CD4-positive, alpha-beta T cell treated with Interleukin-12 subunit alpha and Interleukin-12 subunit beta, for 1 hour (primary cell): ENCODE measurements at regions not wholly inside any gene's neighbourhood (a gene's known extent, or its start where the extent isn't known, plus 50 kb on each side); places are given as distances from the start of the nearest gene placed in this dataset.
"Not testable (repeated sequence)": the region's sequence is repeated elsewhere in the genome, so short reads cannot be mapped to it uniquely, and the experiment has no call there.

ENCODE experiments used
- DNase-seq: peaks from one replicate; pipeline ENCODE4 v3.0.0-alpha.2; 2020

DNA sequence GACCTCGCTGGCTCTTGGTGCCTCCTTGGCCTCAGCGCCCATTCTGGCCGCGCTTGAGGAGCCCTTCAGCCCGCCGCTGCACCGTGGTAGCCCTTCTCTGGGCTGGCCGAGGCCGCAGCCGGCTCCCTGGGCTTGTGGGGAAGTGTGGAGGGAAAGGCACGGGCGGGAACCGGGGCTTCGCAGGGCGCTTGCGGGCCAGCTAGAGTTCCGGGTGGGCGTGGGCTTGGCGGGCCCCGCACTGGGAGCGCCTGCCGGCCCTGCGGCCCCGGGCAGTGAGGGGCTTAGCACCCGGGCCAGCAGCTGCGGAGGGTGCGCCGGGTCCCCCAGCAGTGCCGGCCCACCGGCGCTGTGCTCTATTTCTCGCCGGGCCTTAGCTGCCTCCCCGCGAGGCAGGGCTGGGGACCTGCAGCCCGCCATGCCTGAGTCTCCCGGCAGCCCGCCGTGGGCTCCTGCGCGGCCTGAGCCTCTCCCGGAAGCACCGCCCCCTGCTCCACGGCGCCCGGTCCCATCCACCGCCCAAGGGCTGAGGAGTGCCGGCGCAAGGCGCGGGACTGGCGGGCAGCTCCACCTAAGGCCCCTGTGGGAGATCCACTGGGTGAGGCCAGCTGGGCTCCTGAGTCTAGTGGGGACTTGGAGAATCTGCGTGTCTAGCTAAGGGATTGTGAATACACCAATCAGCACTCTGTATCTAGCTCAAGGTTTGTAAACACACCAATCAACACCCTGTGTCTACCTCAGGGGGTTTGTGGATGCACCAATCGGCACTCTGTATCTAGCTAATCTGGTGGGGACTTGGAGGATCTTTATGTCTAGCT is 141.1 kb downstream of the SLCO4C1 start:
- DNase-seq = peak; percentile 5

DNA sequence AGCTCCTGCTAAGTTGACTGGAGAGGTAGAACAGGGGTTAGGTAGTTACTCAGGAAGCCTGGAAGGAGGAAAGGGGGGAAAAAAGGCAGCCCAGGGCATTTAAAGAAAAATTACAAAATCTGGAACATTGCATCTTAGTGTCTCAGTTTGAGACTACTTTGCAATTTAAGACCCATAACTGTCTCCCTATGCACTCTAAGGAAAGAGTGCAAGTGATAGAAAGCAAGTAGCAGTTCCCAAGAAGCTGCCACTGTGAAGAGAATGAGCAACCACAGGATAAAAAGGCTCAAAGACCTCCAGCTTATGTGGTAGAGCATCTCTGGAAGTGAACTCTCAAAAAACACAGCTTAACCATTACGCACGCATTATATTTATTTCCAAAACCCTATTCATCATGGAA is 141.8 kb downstream of the SLCO4C1 start:
- no peak for DNase-seq

DNA sequence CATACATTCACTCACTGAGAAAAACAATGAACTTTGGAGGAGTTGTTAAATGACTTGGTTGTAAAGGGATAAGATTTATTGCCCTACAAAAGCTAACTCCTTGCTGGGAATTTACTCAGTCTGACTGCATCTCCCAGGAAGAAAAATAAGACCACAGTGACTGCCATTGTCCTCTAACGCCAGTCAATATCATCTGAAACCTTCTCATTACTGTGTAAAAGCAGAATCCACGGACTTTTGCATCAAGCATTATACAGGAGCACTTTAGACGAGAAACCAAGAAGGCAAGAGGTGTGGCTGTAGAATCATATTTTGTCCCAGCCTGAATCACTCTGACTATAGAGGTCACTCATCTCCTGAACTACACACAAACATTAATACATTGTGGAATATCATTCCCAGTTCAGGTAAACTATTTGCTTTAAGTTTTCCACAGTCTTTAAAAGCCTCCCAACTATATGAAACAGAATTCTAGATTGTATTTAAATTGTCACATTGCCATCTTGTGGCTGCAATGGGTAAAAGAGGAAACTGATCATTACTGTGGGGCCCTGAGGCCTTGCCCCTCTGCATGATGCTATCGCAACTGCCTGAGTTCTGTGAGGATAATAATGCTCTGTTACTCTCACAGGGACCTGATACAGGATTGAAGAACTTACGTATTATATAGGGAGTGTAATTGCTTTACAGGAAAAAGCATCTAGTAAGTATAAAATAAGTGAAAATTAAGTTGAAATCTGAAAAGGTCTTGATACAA is 142.9 kb downstream of the SLCO4C1 start:
- peak; percentile 8 for DNase-seq

DNA sequence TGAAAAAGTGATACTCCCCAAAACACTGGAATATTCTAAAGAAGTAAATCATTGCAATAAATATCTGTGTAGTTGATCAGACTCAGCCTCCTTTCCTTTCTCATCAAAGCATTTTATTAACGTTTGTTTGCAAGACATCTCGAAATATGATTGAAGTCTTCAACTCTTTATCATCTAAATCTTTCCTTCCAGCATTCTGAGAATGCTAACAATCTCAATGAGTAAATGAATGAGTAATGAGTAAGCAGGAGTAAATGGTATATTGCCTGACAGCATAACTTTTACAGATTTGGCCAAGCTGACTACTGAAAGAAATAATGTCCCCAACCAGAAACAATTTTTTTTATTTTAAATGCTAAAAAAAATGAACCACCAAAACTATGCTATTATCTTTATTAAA is 157.1 kb downstream of the SLCO4C1 start:
- DNase-seq = no peak

DNA sequence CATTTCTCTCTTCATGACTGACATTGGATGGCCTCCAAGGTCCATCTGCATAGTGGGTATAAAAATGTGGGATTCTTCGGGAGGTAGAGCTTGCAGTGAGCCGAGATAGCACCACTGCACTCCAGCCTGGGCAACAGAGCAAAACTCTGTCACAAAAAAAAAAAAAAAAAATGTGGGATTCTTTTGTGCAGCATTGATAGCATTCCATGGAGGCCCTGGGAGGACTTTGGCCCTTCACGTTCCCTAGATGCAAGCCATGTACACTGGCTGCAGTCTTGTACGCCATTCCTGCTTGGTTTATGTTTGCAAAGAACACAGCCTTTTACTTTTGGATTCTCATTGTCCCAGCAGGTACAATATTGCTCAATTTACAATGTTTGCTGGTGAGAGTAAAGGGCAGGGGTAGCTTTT is 157.8 kb downstream of the SLCO4C1 start:
- DNase-seq = no peak

DNA sequence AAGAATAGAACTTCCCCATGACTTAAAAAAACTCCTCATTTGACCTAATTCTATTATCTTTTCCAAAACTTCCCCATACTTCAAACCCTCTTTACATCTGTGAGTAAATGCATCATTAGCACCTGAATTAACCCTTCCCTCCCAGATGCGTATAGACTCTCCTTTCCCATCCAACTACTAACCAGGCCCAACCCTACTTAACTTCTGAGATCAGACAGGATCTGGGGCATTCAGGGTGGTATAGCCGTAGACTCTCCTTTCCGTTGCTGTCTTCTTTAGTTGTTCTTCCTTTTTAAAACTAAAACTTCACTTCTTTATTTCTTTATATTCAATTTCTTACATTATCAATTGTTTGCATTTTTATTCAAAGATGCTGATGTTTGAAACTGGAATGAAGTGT is 165.2 kb downstream of the SLCO4C1 start:
- no peak for DNase-seq

DNA sequence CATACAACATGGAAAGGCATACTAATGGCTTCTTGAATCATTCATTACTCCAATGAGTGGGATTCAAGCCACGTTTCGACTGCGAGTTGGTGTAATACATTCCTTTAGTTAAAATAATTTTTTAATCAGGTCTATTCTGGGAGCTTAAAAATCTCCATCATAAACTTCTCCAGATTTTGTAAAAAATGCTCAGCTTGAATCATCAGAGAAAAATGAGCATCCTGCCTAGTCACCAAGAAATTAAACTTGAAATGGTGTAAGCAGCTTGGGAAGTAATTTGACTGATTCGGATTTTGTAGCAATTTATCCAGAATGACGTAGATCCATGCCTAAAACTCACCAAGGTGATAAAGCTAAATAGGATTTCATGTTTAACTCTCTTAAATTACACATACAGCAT is 165.7 kb downstream of the SLCO4C1 start:
- DNase-seq = no peak

DNA sequence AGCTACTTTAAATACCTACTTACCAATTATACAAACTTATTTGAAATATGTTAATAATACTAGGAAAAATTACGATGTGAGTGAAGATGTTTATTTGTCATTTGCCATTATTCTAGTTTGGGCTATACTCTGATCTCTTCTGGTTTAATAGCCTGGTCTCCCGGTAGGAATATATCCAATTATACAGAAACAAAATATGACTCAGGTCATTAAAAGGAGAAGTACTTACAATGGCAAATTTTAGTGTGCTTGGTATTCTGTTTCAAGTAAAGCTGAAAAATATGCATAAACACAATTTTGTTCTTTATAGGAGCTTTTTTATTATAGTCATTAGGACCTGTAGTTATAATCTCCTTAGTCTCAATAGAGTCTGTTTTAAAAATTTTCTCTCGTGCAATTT is 176.8 kb downstream of the SLCO4C1 start:
- DNase-seq = no peak

DNA sequence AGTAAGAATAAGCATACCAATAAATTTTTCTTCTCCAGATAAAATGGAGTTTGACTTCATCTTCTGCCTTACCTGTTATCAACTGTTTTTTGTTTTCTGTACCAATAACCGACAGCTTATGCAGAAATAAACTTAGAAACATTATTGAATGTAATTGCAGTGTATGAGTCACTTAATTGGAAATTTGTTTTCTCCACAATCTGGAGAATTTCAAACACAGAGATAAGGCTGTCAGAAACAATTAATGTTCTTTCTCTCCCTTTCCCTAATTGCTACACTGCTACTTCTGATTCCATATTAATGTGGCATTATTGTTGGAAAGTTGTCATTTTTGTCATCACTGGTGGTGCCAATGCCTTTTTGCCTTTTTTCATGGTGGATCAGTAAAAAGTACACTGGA is 180.3 kb downstream of the SLCO4C1 start:
- DNase-seq = no peak

DNA sequence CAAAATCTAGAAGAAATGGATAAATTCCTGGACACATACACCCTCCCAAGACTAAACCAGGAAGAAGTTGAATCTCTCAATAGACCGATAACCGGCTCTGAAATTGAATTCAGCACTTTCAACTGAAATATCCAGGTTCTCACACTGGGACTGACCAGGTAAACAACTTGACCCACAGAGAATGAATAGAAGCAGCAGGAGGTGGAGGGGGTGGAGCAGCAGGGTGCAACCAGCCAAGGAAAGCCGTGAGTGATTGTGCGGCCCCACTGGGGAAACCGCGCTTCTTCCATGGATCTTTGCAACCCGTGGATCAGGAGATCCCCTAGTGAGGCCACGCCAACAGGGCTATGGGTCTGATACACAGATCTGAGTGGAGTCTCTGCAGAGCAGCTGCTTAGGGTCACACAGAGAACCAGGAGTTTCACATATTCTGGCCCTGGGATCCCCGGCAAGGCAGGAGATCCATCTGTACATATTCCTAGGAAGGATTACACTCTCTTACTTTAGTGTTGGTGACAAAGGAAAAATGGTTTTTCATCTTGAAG is 181.5 kb downstream of the SLCO4C1 start:
- DNase-seq = no peak

DNA sequence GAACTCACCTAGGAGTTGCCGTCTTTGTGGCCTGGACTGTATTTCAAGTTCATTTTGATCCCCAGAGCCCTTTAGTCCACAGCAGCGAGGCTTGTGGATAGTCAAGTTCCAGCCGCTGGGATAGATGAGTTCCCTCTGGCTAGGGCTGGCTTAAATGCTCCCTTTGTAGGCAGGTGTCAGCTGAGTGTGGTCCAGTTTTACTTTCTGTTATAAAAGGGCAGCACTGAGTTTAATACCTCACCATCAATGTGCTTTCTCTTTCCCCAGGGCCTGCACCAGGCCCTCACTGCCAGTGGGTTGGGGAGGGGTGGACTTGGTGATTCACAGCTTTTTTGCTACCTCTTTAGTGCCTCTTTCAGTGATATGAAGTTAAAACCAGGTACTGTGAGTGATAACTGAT is 188.2 kb downstream of the SLCO4C1 start:
- DNase-seq = no peak

DNA sequence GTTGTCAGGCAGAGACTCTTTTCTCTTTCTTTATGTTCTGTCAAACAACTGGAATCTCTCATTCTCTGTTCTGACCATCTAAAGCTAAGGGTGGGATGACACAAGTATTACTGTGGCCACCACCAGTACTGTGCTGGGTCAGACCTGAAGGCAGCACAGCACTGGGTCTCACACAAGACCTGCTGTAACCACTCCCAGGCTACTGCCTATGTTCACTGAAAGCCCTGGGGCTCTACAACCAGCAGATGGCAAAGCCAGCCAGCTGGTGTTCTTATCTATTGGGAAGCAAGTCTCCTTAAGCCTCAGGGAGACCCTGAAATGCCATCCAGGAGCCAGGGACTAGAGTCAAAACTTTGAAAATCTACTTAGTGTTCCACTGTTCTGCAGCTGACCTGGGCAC is 189.5 kb downstream of the SLCO4C1 start:
- no peak for DNase-seq

DNA sequence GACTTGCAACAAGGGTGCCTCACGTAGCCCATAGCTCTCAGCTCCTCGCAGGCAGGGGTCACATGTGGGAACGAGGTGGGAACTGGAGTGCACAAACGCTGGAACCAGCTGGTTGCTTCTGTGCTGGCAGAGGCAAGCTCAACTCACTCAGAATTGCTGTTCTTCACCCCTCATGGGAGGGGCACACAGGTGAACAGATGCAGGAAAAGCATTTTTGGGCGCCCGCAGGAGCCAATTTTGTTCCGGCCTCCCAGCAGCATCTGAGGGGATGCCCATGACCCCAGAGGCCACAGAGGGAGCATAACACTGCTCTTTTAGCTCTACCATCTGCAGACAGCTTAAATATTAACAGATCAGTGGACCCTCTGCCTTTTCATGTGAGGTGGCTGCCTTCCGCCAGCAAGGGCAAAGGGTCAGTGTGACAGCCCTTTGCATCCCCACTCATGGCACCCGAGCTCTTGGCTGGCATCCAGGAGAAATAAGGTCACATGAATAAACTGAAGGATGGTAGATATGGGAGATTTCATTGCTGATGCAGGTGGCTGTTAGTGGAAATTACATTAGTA is 196.2 kb downstream of the SLCO4C1 start:
- DNase-seq = no peak

DNA sequence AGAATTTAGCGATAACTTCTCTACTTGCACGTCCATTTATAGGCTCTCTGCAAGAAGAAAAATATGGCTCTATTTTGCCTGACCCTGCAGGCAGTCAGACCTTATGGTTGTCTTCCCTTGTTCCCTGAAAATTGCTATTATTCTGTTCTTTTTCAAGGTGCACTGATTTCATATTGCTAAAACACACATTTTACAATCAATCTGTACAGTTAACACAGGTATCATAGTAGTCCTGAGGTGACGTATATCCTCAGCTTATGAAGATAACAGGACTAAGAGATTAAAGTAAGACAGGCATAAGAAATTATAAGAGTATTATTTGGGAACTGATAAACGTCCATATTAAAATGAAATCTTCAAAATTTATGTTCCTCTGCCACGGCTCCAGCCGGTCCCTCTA is 197.0 kb downstream of the SLCO4C1 start:
- not testable (repeated sequence) for DNase-seq

DNA sequence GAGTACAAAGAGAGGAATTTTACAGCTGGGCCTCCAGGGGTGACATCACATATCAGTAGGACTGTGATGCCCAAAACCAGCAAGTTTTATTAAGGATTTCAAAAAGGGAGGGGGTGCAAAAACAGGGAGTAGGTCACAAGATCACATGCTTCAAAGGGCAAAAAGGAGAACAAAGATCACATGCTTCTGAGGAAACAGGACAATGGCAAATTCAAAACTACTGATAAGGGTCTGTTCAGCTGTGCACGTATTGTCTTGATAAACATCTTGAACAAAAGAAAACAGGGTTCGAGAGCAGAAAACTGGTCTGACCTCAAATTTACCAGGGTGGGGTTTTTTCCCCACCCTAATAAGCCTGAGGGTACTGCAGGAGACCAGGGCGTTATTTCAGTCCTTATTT is 197.5 kb downstream of the SLCO4C1 start:
- DNase-seq = not testable (repeated sequence)

DNA sequence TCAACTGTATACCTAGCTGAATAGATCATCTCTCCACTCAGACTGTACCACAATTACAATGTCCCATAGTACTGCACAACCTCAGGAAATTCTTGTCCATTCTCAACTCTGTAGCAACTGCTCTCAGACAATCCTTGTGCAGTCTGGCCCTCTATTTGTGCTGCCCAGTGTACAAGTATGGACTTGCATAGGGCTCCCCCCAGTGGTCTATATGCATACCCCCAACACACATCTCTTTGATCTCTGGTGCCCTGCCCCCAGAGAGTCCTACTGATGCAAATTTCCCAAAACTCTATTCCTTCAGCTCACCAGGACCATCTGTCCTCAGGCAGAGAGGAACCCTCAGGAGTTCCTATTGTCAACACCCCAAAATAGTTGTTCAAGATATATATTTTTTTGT is 205.3 kb downstream of the SLCO4C1 start:
- DNase-seq = no peak

DNA sequence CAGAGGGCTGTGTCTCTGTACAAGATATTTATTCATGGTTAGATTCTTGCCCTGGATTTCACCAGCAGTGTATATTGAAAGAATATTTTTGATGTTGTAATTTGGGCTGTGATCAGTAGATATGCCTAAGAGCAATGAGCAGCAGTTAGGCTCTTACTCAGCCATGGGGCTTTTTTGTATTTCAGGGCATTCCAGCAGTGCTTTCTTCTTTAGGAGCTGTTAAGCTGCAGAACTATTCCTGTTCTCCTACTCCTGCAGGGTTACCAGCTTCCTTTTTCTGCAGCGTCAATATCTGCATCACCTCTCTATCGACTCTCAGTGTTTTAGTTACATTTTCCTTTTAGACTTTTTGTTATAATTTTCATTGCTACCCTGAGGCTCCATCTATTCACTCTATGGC is 206.2 kb downstream of the SLCO4C1 start:
- no peak for DNase-seq

DNA sequence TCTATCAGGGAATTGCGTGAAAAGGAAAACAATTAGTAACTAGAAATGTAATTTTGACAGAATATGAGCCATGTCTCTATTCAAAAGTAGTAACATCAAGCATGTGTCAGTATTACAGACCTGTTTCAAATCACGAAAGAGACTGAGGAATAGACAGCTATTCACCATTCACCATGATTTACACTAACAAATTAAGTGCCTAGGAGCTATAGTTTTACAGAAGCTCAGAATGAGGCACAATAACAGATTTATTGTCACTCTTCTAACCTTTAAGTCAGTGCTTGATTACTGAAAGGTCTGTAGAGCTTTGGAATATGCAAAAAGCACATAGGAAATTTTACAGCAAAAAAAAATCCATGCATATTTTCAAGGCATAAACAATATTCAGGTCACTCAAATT is 208.2 kb downstream of the SLCO4C1 start:
- no peak for DNase-seq

DNA sequence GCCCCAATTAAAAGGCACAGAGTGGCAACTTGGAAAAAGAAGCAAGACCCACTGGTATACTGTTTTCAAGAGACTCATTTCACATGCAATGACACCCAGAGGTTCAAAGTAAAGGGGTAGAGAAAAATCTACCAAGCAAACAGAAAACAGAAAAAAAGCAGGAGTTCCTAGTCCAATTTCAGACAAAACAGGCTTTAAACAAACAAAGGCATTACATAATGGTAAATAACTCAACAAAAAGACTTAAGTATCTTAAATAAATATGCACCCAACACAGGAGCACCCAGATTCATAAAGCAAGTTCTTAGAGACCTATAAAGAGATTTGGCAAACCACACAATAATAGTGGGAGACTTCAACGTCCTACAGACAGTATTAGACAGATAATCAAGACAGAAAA is 215.8 kb downstream of the SLCO4C1 start:
- DNase-seq = no peak

DNA sequence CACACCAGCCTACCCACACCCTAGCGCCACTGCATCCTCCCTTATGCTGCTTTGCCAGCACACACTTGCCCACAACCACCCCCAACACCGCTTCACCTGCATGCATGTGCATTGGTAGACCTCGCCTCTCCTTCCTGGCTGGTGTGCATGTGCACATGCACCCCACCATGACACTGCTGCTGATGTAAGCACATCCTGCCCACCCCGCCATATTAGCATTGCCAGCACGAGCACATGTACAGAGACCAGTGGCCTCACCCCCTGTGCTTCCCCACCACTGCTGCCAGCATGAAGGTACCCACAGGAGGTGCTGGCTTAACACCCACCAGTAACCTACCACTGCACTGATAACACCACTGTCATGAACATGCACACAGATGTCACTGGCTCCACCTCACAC is 218.2 kb downstream of the SLCO4C1 start:
- no peak for DNase-seq

DNA sequence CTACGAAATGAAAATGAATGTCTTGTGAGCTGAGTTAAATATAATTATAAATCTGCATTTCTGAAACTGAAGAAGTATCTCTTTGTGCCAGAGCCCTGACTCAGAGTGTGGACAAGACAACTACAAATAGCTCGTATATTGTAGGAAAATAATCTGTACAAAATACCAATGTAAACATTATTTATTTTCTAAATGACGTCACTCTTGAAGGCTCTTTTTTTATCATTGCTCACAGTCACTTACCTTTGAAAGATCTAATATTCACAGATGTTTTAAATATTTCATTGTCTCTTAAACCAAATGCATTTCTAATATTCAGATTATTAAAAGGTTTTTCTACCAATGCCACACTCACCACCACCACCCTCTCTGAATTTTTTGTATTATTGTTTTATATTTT is 226.1 kb downstream of the SLCO4C1 start:
- DNase-seq = no peak

DNA sequence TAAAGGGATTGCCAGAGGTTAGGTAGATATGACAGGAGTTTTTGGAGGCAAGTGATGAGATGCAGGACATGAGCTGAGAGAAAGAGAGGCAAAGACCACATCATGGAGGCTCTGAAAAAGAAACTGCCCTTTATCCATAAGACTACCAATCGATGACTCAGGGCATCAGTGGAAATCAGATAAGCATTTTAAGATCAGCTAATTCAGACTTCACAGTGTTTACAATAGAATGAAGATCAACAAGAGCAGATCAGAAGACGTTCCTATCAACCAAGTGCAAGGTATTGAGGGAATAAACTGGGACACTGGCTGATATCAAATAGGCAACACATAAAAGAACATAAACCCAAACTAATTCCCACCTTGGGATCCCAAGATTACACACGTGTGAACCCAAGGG is 227.2 kb downstream of the SLCO4C1 start:
- no peak for DNase-seq

DNA sequence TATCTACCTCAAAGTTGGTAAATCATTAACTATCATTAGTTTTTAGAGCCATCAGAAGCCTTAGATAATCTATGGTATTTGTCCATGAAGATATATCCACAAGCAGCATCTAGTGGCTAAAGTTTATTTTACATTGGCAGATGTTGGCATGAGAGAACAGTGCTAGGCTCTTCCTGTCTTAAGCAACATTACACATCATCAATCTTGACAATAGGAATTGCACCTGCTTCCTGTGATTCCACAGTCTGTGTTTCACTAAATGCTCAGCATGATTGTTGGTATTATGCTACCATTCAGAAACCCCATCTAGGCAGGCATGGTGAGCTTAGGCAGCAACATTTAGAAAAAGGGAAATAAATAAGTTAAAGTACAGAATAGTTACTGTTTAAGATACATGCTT is 246.6 kb downstream of the SLCO4C1 start:
- no peak for DNase-seq

DNA sequence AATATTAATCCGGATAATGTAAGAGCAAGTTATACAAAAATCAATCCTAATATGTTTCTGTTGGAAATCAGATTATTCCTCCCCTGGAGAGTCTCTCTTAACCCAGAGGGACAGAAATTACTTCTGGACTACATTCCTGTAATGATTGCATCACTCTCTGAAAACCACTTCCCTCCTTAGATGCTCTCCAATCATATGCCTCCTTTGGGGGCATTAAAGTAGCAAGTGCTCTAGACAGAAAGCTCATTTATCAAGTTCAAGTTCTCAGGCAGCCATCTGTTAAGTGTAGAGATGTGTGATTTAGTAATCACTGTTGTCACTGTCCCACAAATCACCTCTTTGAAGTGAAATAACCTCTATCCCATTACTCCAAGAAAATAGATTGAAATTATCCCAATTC is 247.1 kb downstream of the SLCO4C1 start:
- DNase-seq = no peak
